ENCODE measurements at regions not wholly inside any gene's neighbourhood (a gene's known extent, or its start where the extent isn't known, plus 50 kb on each side); places are given as distances from the start of the nearest gene placed in this dataset.

DNA sequence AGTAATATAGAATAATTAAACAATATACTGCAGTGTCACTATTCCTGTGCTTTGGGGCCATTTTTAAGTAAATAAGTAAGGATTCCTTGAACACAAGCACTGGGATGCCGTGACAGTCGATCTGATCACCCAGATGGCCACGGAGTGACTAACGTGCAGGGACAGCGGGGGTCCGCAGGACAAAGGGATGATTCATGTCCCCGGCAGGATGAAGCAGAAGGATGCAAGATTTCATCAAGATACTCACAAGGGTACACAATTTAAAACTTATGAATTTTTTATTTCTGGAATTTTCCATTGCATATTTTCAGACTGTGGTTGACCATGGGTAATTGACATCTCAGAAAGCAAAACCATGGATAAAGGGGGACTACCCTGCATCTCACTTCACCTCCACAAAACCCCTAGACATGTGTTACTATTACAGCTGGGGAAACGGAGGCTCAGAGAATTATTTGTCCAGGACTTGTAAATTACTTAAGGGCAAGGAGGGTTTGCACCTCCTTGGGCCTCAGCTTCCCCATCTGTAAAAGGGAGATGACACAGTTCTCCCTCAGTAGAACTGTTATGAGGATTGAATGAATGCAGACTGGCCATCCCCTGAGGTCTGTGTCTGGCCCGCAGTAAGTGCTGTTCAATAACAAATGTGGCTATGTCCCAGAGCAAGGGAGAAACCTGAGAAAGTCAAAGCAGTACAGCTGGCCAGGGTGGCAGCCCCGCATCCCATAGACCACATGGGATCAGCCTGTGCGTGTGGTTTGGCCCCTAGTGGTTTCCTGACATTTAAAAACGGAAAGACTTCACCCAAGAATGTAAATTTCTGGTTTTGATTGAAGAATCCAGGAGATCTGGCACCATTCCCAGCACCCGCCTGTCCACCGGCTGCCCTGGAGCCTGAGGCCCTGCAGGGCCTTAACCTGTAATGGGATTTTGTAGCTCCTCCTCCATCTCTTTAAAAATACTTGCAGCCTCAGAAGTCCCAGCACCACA lies 235.5 kb downstream of the BMP7 start:
- ATAC-seq (no peak), DNase-seq (peak; percentile 84)
- no peaks in the 10 kb centered on the region for H3F3A ChIP-seq (ENCODE audit: low read length, unreplicated experiment)
- TF ChIP-seq EZH2phosphoT487 (IDR thresholded peaks at IDR 0.05; ENCODE audit: borderline replicate concordance, low read length) (no peak), EZH2 (IDR thresholded peaks at IDR 0.05; ENCODE audit: low read length, unreplicated experiment) (no peak)
- TF ChIP-seq, protein P1, sequence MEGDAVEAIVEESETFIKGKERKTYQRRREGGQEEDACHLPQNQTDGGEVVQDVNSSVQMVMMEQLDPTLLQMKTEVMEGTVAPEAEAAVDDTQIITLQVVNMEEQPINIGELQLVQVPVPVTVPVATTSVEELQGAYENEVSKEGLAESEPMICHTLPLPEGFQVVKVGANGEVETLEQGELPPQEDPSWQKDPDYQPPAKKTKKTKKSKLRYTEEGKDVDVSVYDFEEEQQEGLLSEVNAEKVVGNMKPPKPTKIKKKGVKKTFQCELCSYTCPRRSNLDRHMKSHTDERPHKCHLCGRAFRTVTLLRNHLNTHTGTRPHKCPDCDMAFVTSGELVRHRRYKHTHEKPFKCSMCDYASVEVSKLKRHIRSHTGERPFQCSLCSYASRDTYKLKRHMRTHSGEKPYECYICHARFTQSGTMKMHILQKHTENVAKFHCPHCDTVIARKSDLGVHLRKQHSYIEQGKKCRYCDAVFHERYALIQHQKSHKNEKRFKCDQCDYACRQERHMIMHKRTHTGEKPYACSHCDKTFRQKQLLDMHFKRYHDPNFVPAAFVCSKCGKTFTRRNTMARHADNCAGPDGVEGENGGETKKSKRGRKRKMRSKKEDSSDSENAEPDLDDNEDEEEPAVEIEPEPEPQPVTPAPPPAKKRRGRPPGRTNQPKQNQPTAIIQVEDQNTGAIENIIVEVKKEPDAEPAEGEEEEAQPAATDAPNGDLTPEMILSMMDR (conservative IDR thresholded peaks at IDR 0.05; ENCODE audit: low read depth, low read length): no peak
- peak overlapping the region; percentile 36; the same call in 1 of the 2 replicates for H3K9ac ChIP-seq (ENCODE audit: low read length)
- CTCF ChIA-PET: no interaction called here
- intact Hi-C loops (cut with micrococcal nuclease): no loop called here
- H3K9me3 ChIP-seq (ENCODE audit: low read length): no peaks in the 10 kb centered on the region
- H3K79me2 ChIP-seq (ENCODE audit: low read length): no peaks in the 10 kb centered on the region
- H2AFZ ChIP-seq (ENCODE audit: low read length): peak overlapping the region; percentile 24; the same call in 1 of the 2 replicates
- no peak overlapping the region for H3K4me3 ChIP-seq (ENCODE audit: low read length)
- peaks cover 14% of the 10 kb centered on the region for H3K4me1 ChIP-seq (ENCODE audit: insufficient read depth, low read length)
- POLR2A ChIA-PET (ENCODE audit: unreplicated experiment): no interaction called here
- no TSS peak for BruUV-seq (replicated peaks)
- H3K4me2 ChIP-seq (ENCODE audit: low read length): peak overlapping the region; percentile 49
- no peaks in the 10 kb centered on the region for H3K9me2 ChIP-seq (replicated peaks; ENCODE audit: low read length)
- peak overlapping the region; percentile 73 for H3K27ac ChIP-seq (ENCODE audit: low read length)
- no peaks in the 10 kb centered on the region for H3K36me3 ChIP-seq (ENCODE audit: low read depth, low read length)
- no peaks in the 10 kb centered on the region for H4K20me1 ChIP-seq (ENCODE audit: low read length)
- peaks cover 2% of the 10 kb centered on the region; the same call in 1 of the 2 replicates for H3K27me3 ChIP-seq (ENCODE audit: low read length)

DNA sequence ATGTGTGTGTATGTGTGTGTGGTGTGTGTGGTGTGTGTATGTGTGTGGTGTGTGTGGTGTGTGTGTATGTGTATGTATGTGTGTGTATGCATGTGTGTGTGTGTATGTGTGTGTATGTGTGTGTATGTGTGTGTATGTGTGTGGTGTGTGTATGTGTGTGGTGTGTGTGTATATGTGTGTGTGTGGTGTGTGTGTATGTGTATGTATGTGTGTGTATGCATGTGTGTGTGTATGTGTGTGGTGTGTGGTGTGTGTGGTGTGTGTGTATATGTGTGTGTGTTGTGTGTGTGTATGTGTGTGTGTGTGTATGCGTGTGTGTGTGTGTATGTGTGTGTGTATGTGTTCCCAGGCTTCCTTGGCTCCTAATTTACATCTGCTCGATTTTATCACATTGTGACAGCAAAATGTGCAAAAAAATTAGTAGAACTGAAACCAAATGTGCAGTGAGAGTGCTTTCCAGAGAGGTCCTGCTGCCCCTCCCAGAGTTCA lies 234.5 kb downstream of the BMP7 start:
- no peak for TF ChIP-seq EZH2phosphoT487 (IDR thresholded peaks at IDR 0.05; ENCODE audit: borderline replicate concordance, low read length)
- TF ChIP-seq, protein P1 (conservative IDR thresholded peaks at IDR 0.05; ENCODE audit: low read depth, low read length): no peak
- TF ChIP-seq EZH2 (IDR thresholded peaks at IDR 0.05; ENCODE audit: low read length, unreplicated experiment): no peak
- DNase-seq (no peak), ATAC-seq (no peak)
- Histone ChIP-seq H4K20me1 (ENCODE audit: low read length) (no peaks in the 10 kb centered on the region), H3K36me3 (ENCODE audit: low read depth, low read length) (no peaks in the 10 kb centered on the region), H3K27ac (ENCODE audit: low read length) (no peak overlapping the region), H3K9me3 (ENCODE audit: low read length) (no peaks in the 10 kb centered on the region), H3F3A (ENCODE audit: low read length, unreplicated experiment) (no peaks in the 10 kb centered on the region), H3K9me2 (replicated peaks; ENCODE audit: low read length) (no peaks in the 10 kb centered on the region), H3K4me3 (ENCODE audit: low read length) (no peak overlapping the region), H2AFZ (ENCODE audit: low read length) (no peak overlapping the region), H3K9ac (ENCODE audit: low read length) (no peak overlapping the region), H3K27me3 (ENCODE audit: low read length) (peaks cover 6% of the 10 kb centered on the region; the same call in 1 of the 2 replicates), H3K79me2 (ENCODE audit: low read length) (no peaks in the 10 kb centered on the region), H3K4me2 (ENCODE audit: low read length) (no peak overlapping the region), H3K4me1 (ENCODE audit: insufficient read depth, low read length) (peaks cover 14% of the 10 kb centered on the region)
- ChIA-PET CTCF (no interaction called here), POLR2A (ENCODE audit: unreplicated experiment) (no interaction called here)
- intact Hi-C loops (cut with micrococcal nuclease): no loop called here
- no TSS peak for BruUV-seq (replicated peaks)

DNA sequence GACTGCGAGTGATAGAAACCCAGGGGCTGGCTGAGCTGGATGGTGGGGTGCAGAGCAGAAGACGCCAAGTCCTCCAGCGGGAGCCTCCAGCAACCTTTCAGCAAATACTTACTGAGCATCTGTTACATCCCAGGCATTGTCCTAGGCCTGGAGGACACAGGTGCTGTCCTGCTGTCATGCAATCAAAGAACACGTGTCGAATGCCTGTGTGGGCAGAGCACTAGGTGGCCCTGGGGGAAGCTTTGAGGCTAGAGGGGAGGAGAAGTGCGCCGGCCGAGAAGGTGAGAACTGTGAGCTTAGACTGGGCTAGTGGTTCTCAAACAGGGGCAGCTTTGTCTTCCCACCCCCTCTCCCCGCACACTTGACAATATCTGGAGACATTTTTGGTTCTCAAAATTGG lies 233.6 kb downstream of the BMP7 start:
- ChIA-PET CTCF (no interaction called here), POLR2A (ENCODE audit: unreplicated experiment) (no interaction called here)
- Histone ChIP-seq H4K20me1 (ENCODE audit: low read length) (no peaks in the 10 kb centered on the region), H3K4me1 (ENCODE audit: insufficient read depth, low read length) (peaks cover 14% of the 10 kb centered on the region), H3K9ac (ENCODE audit: low read length) (no peak overlapping the region), H2AFZ (ENCODE audit: low read length) (no peak overlapping the region), H3K4me2 (ENCODE audit: low read length) (no peak overlapping the region), H3K4me3 (ENCODE audit: low read length) (no peak overlapping the region), H3K36me3 (ENCODE audit: low read depth, low read length) (no peaks in the 10 kb centered on the region), H3K27me3 (ENCODE audit: low read length) (peaks cover 6% of the 10 kb centered on the region; the same call in 1 of the 2 replicates), H3F3A (ENCODE audit: low read length, unreplicated experiment) (no peaks in the 10 kb centered on the region), H3K9me3 (ENCODE audit: low read length) (no peaks in the 10 kb centered on the region), H3K79me2 (ENCODE audit: low read length) (no peaks in the 10 kb centered on the region), H3K9me2 (replicated peaks; ENCODE audit: low read length) (no peaks in the 10 kb centered on the region), H3K27ac (ENCODE audit: low read length) (no peak overlapping the region)
- ATAC-seq: no peak
- no TSS peak for BruUV-seq (replicated peaks)
- TF ChIP-seq EZH2 (IDR thresholded peaks at IDR 0.05; ENCODE audit: low read length, unreplicated experiment) (no peak), EZH2phosphoT487 (IDR thresholded peaks at IDR 0.05; ENCODE audit: borderline replicate concordance, low read length) (no peak)
- TF ChIP-seq, protein P1 (conservative IDR thresholded peaks at IDR 0.05; ENCODE audit: low read depth, low read length): no peak
- intact Hi-C loops (cut with micrococcal nuclease): no loop called here
- DNase-seq: no peak

Data from PC-3 (cell line).